OCI-LY3 (cell line): ENCODE measurements at regions not wholly inside any gene's neighbourhood (a gene's known extent, or its start where the extent isn't known, plus 50 kb on each side); places are given as distances from the start of the nearest gene placed in this dataset.

Experiments
- H2AFZ ChIP-seq: fragments of 200-600, 300-600 bp; shearing (Covaris generic); 2 replicates; pipeline ENCODE4 v1.6.0; 2014; ENCODE audit warnings: antibody characterized with exemption, low read depth, low read length
- H3K27ac ChIP-seq: fragments of 200-600, 300-600 bp; sonication (generic); 2 replicates; pipeline ENCODE4 v1.5.1; 2014; ENCODE audit warnings: mild to moderate bottlenecking, low read length, moderate library complexity, mixed read lengths
- H3K27me3 ChIP-seq: fragments of 200-600, 300-600 bp; sonication (generic); 2 replicates; pipeline ENCODE4 v1.6.1; 2014; ENCODE audit warnings: low read depth, low read length, mixed read lengths
- H3K36me3 ChIP-seq: fragments of 200-600, 300-600 bp; sonication (generic); replicated peaks from 2 replicates; pipeline ENCODE3; 2014; ENCODE audit warnings: low read depth, low read length, mixed read lengths
- H3K4me1 ChIP-seq: fragments of 300-600, 200-600 bp; sonication (generic); 2 replicates; pipeline ENCODE4 v1.6.1; 2014; ENCODE audit warnings: low read length, mixed read lengths
- H3K4me2 ChIP-seq: fragments of 200-600, 300-600 bp; sonication (generic); 2 replicates; pipeline ENCODE4 v1.6.1; 2014; ENCODE audit warnings: low read length, mixed read lengths
- H3K4me3 ChIP-seq: fragments of 300-600, 200-600 bp; sonication (generic); 2 replicates; pipeline ENCODE4 v1.5.1; 2014; ENCODE audit warnings: antibody characterized with exemption, mild to moderate bottlenecking, low read length, moderate library complexity
- H3K79me2 ChIP-seq: fragments of 300-600, 200-600 bp; shearing (Covaris generic); 2 replicates; pipeline ENCODE4 v1.6.1; 2014; ENCODE audit warnings: mild to moderate bottlenecking, low read length, mixed read lengths
- H3K9ac ChIP-seq: fragments of 300-600, 200-600 bp; shearing (Covaris generic); 2 replicates; pipeline ENCODE4 v1.6.0; 2014; ENCODE audit warnings: mild to moderate bottlenecking, low read length, moderate library complexity
- H3K9me3 ChIP-seq: fragments of 200-600, 300-600 bp; shearing (Covaris generic); 2 replicates; pipeline ENCODE4 v1.6.1; 2014; ENCODE audit warnings: low read length, mixed read lengths; ENCODE audit not compliant: insufficient read depth
- H4K20me1 ChIP-seq: fragments of 200-600, 300-600 bp; sonication (generic); 2 replicates; pipeline ENCODE4 v1.6.1; 2016; ENCODE audit warnings: low read length, mixed read lengths; ENCODE audit not compliant: insufficient read depth
- CTCF ChIP-seq: fragments of 200-600, 300-600 bp; sonication (generic); IDR thresholded peaks from 2 replicates; pipeline ENCODE4 v1.5.1; 2014; ENCODE audit warnings: antibody characterized with exemption, low read length, low read depth
- EZH2phosphoT487 ChIP-seq: fragments of 200-600 bp; shearing (Covaris generic); IDR thresholded peaks from 2 replicates; pipeline ENCODE4 v1.6.1; 2018; ENCODE audit warnings: antibody characterized with exemption, mixed run types, low read depth

DNA sequence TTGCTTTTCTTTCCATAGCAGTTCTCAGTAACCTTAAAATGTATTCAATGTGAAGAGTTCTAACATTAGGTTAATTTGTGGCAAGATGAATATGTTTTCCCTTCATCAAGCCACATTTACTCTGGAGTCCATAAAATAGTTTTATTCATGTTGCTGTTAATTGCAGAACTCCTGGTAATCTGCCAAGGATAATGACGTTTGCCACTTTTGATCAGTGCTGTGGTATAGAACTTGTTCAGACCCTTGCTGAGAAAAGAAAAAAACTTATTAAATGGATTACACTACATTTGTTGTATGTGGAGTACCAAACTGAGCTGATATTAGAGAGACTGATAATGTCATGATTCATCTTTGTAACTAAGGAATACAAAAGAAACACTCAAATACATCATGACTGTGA is 212.4 kb upstream of the DMAC1 start:
- H3K4me3 ChIP-seq = no peak overlapping the region
- no peak for TF ChIP-seq CTCF
- no peak for TF ChIP-seq EZH2phosphoT487
- H3K79me2 ChIP-seq = no peaks in the 10 kb centered on the region
- no peak overlapping the region for H3K4me2 ChIP-seq
- H3K4me1 ChIP-seq = no peaks in the 10 kb centered on the region
- H3K27me3 ChIP-seq = no peaks in the 10 kb centered on the region
- no peaks in the 10 kb centered on the region for H4K20me1 ChIP-seq
- no peak overlapping the region for H3K9ac ChIP-seq
- no peaks in the 10 kb centered on the region for H3K36me3 ChIP-seq
- H3K27ac ChIP-seq = no peak overlapping the region
- H2AFZ ChIP-seq = no peak overlapping the region
- no peaks in the 10 kb centered on the region for H3K9me3 ChIP-seq

DNA sequence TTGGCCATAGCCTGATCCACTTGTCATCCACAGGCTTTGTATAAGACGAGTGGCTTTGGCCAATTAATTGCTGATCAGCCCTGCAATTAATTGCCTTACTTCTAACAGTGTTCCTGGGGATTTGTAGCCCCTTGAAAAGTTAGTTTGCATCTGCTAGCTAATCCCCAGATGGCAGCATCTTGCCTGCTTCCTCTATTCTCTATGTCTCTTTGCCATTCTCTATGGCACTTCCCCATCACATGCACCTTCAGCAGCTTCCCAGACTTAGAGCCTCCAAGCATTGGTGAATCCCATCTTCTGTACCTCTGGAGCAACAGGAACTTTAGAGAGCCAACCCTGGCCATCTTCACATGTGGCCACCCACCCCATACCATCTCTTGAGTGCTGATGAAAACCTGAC is 197.0 kb upstream of the DMAC1 start:
- Histone ChIP-seq H3K9ac (no peak overlapping the region), H3K4me3 (no peak overlapping the region), H4K20me1 (no peaks in the 10 kb centered on the region), H3K79me2 (no peaks in the 10 kb centered on the region), H3K36me3 (no peaks in the 10 kb centered on the region), H3K4me1 (no peaks in the 10 kb centered on the region), H3K27me3 (no peaks in the 10 kb centered on the region), H2AFZ (no peak overlapping the region), H3K4me2 (no peak overlapping the region), H3K9me3 (no peaks in the 10 kb centered on the region), H3K27ac (no peak overlapping the region)
- TF ChIP-seq CTCF (no peak), EZH2phosphoT487 (no peak)

DNA sequence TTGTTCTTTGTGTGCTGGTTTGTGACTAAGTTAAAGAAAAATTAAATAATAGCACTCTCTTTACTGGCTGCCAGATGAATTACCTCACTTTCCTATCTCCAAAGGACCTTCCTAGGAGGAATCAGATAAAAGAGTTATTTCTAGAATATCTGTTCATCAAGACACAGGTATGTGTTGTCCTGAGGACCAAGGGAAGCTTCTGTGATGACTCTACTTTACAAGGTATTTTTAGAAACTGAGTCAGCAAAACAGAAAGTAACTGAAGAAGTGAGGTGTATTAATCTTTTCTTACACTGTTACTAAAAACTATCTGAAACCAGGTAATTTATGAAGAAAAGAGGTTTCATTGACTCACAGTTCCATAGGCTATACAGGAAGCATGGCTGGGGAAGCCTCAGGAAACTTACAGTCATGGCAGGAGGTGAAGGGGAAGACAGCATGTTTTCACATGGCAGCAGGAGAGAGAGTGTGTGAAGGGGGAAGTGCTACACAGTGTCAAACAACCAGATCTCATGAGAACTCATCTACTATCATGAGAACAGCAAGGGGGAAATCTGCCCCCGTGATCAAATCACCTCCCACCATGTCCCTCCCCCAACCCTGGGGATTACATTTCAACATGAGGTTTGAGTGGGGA is 189.2 kb upstream of the DMAC1 start:
- H3K36me3 ChIP-seq = no peaks in the 10 kb centered on the region
- no peak overlapping the region for H3K27ac ChIP-seq
- no peak overlapping the region for H2AFZ ChIP-seq
- H3K79me2 ChIP-seq = no peaks in the 10 kb centered on the region
- H3K4me3 ChIP-seq = no peak overlapping the region
- no peaks in the 10 kb centered on the region for H3K9me3 ChIP-seq
- H3K4me1 ChIP-seq = no peaks in the 10 kb centered on the region
- no peaks in the 10 kb centered on the region for H3K27me3 ChIP-seq
- H3K4me2 ChIP-seq = no peak overlapping the region
- H4K20me1 ChIP-seq = no peaks in the 10 kb centered on the region
- TF ChIP-seq EZH2phosphoT487 (no peak), CTCF (no peak)
- H3K9ac ChIP-seq = no peak overlapping the region

GRCh38 chr9:7984692-7985091 is 185.1 kb upstream of the DMAC1 start:
- Histone ChIP-seq H3K27me3 (no peaks in the 10 kb centered on the region), H3K9ac (no peak overlapping the region), H3K79me2 (no peaks in the 10 kb centered on the region), H3K27ac (no peak overlapping the region), H4K20me1 (no peaks in the 10 kb centered on the region), H3K36me3 (no peaks in the 10 kb centered on the region), H3K4me1 (no peaks in the 10 kb centered on the region), H3K4me3 (no peak overlapping the region), H3K9me3 (no peaks in the 10 kb centered on the region), H2AFZ (no peak overlapping the region), H3K4me2 (no peak overlapping the region)
- TF ChIP-seq CTCF = no peak
- no peak for TF ChIP-seq EZH2phosphoT487
